ENCODE measurements at regions not wholly inside any gene's neighbourhood (a gene's known extent, or its start where the extent isn't known, plus 50 kb on each side); places are given as distances from the start of the nearest gene placed in this dataset.

DNA sequence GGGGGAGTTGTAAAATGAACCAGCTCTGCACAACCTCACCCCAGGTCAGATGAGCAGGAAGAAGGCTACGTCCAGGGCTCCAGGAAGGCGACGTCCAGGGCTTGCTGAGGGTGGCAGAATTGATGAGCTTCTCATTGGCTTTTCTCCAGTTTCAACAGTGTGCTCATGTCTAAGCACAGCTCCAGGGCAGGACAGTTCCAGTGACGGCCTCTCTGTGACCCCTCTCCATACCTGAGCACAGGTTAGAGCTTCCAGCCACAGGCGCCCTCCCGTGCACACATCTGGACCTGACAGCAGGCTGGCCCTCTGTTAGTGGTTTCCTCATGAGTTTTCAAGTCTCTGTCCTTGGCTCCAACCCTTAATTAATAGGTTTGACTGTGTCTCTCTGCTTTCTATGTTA lies 327.6 kb downstream of the ZNF516 start:
- no peak overlapping the region for H3K27ac ChIP-seq (ENCODE audit: low read depth in 1 of 2, low read length in 2 of 2)
- no peaks in the 10 kb centered on the region for H3K27me3 ChIP-seq (ENCODE audit: control insufficient read depth in 2 of 2, insufficient read depth in 2 of 2, low read length in 2 of 2)
- no peaks in the 10 kb centered on the region for H3K36me3 ChIP-seq (replicated peaks in 1 of 2; ENCODE audit: control insufficient read depth in 1 of 2, insufficient read depth in 2 of 2, low read length in 2 of 2)
- no peak overlapping the region for H3K4me2 ChIP-seq (replicated peaks; ENCODE audit: extremely low read depth, low read length, poor library complexity, severe bottlenecking)
- Mint-ChIP-seq H3K9me3 (peaks cover 0 to 4% (median 1%) of the 10 kb centered on the region in 7 donors), H3K36me3 (no peaks in the 10 kb centered on the region), H3K27me3 (ENCODE audit: low read depth in 3 of 3) (peaks cover 1 to 7% (median 2%) of the 10 kb centered on the region in 3 donors), H3K4me3 (no peak overlapping the region), H3K4me1 (peaks cover 3% of the 10 kb centered on the region), H3K27ac (no peak overlapping the region)
- intact Hi-C loops (cut with micrococcal nuclease): no loop called here
- no peak overlapping the region for H3K4me3 ChIP-seq (replicated peaks in 1 of 3; ENCODE audit: low read depth in 2 of 3, low read length in 3 of 3)
- H3K9me3 ChIP-seq (replicated peaks in 1 of 2; ENCODE audit: control insufficient read depth in 1 of 2, insufficient read depth in 1 of 2, low read length in 2 of 2): no peaks in the 10 kb centered on the region
- H4K20me1 ChIP-seq (ENCODE audit: insufficient read depth, low read length): no peaks in the 10 kb centered on the region
- H2AFZ ChIP-seq (ENCODE audit: insufficient read depth, low read depth, low read length, poor library complexity, severe bottlenecking): no peak overlapping the region
- H3K79me2 ChIP-seq (ENCODE audit: insufficient read depth, low read length): no peaks in the 10 kb centered on the region
- no peaks in the 10 kb centered on the region for H3K4me1 ChIP-seq (ENCODE audit: control insufficient read depth in 1 of 2, insufficient read depth in 2 of 2, low read length in 2 of 2)
- H3K9ac ChIP-seq (ENCODE audit: insufficient read depth, low read length, poor library complexity, severe bottlenecking): no peak overlapping the region
- 64% methylated on average over 3 of the region's 6 CpGs for WGBS (ENCODE audit: insufficient coverage)
- TF ChIP-seq, protein P1, sequence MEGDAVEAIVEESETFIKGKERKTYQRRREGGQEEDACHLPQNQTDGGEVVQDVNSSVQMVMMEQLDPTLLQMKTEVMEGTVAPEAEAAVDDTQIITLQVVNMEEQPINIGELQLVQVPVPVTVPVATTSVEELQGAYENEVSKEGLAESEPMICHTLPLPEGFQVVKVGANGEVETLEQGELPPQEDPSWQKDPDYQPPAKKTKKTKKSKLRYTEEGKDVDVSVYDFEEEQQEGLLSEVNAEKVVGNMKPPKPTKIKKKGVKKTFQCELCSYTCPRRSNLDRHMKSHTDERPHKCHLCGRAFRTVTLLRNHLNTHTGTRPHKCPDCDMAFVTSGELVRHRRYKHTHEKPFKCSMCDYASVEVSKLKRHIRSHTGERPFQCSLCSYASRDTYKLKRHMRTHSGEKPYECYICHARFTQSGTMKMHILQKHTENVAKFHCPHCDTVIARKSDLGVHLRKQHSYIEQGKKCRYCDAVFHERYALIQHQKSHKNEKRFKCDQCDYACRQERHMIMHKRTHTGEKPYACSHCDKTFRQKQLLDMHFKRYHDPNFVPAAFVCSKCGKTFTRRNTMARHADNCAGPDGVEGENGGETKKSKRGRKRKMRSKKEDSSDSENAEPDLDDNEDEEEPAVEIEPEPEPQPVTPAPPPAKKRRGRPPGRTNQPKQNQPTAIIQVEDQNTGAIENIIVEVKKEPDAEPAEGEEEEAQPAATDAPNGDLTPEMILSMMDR (IDR thresholded peaks at IDR 0.05): no peak
- DNase-seq: no peak

DNA sequence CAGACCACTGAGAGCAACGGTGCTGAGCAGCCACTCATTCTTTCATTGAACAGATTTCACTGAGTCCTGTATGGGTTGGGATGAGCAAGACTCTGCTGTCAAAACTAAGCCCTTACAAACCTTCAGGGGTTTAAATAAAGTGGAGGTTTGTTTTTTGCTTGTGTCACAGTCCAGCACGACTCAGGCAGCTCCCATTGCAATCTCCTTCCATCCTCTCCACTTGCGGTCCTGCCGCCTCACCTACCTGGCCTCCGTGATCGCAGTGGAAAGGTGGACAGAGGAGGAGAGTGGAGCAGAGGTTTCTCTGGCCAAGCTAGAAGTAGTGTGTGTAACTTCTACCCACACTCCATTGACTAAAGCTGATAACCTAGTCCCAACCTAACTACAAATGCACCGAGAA lies 332.2 kb downstream of the ZNF516 start:
- Histone ChIP-seq H3K4me3 (replicated peaks in 1 of 3; ENCODE audit: low read depth in 2 of 3, low read length in 3 of 3) (no peak overlapping the region), H3K4me1 (ENCODE audit: control insufficient read depth in 1 of 2, insufficient read depth in 2 of 2, low read length in 2 of 2) (no peaks in the 10 kb centered on the region), H3K36me3 (replicated peaks in 1 of 2; ENCODE audit: control insufficient read depth in 1 of 2, insufficient read depth in 2 of 2, low read length in 2 of 2) (no peaks in the 10 kb centered on the region), H3K27me3 (ENCODE audit: control insufficient read depth in 2 of 2, insufficient read depth in 2 of 2, low read length in 2 of 2) (no peaks in the 10 kb centered on the region), H2AFZ (ENCODE audit: insufficient read depth, low read depth, low read length, poor library complexity, severe bottlenecking) (no peak overlapping the region), H4K20me1 (ENCODE audit: insufficient read depth, low read length) (no peaks in the 10 kb centered on the region), H3K9me3 (replicated peaks in 1 of 2; ENCODE audit: control insufficient read depth in 1 of 2, insufficient read depth in 1 of 2, low read length in 2 of 2) (no peaks in the 10 kb centered on the region), H3K9ac (ENCODE audit: insufficient read depth, low read length, poor library complexity, severe bottlenecking) (no peak overlapping the region), H3K4me2 (replicated peaks; ENCODE audit: extremely low read depth, low read length, poor library complexity, severe bottlenecking) (no peak overlapping the region), H3K79me2 (ENCODE audit: insufficient read depth, low read length) (no peaks in the 10 kb centered on the region), H3K27ac (ENCODE audit: low read depth in 1 of 2, low read length in 2 of 2) (no peak overlapping the region)
- H3K4me3 Mint-ChIP-seq: no peak overlapping the region
- no peaks in the 10 kb centered on the region for H3K36me3 Mint-ChIP-seq
- H3K4me1 Mint-ChIP-seq: peaks cover 3% of the 10 kb centered on the region
- intact Hi-C loops (cut with micrococcal nuclease): no loop called here
- H3K9me3 Mint-ChIP-seq: peaks cover 0 to 5% (median 1%) of the 10 kb centered on the region in 7 donors
- 100% methylated on average over 1 of the region's 7 CpGs for WGBS (ENCODE audit: insufficient coverage)
- TF ChIP-seq, protein P1 (IDR thresholded peaks at IDR 0.05): no peak
- no peak overlapping the region for H3K27ac Mint-ChIP-seq
- H3K27me3 Mint-ChIP-seq (ENCODE audit: low read depth in 3 of 3): peaks cover 1 to 4% (median 2%) of the 10 kb centered on the region in 3 donors
- DNase-seq: no peak
